22Rv1 (cell line): ENCODE measurements at regions not wholly inside any gene's neighbourhood (a gene's known extent, or its start where the extent isn't known, plus 50 kb on each side); places are given as distances from the start of the nearest gene placed in this dataset.

Experiments
- H3K27ac ChIP-seq: fragments of 450-650 bp; 2 replicates; pipeline ENCODE4 v1.5.1; 2017
- ZFX ChIP-seq: fragments of 450-650 bp; IDR thresholded peaks from 2 replicates; pipeline ENCODE4 v1.6.1; 2017; ENCODE audit warnings: antibody characterized with exemption, borderline replicate concordance
- TF ChIP-seq, protein P1 (sequence below): fragments of 450-650 bp; IDR thresholded peaks from 2 replicates; pipeline ENCODE4 v1.5.1; 2017; ENCODE audit warnings: mild to moderate bottlenecking

DNA sequence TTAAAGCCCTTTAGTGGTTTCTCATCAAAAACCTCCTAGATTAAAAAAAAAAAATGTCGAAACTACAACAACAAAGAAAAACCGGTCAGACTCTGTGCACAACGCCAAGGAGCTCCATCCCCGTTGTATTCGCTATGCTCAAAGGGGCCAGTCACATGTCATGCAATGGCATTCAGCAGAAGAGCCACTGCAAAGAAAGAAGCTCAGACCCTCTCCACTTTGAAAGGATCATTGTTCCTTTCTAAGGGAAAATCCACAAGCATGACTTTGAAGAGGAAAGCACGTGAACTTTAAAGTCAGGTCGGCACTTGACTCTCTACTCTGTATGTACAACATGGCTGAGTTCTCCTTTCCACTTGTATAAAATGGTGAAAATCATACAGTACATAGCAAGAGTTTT, 655.6 kb downstream of the ETS1 start:
- H3K27ac ChIP-seq: no peak overlapping the region
- TF ChIP-seq ZFX: no peak
- TF ChIP-seq, protein P1, sequence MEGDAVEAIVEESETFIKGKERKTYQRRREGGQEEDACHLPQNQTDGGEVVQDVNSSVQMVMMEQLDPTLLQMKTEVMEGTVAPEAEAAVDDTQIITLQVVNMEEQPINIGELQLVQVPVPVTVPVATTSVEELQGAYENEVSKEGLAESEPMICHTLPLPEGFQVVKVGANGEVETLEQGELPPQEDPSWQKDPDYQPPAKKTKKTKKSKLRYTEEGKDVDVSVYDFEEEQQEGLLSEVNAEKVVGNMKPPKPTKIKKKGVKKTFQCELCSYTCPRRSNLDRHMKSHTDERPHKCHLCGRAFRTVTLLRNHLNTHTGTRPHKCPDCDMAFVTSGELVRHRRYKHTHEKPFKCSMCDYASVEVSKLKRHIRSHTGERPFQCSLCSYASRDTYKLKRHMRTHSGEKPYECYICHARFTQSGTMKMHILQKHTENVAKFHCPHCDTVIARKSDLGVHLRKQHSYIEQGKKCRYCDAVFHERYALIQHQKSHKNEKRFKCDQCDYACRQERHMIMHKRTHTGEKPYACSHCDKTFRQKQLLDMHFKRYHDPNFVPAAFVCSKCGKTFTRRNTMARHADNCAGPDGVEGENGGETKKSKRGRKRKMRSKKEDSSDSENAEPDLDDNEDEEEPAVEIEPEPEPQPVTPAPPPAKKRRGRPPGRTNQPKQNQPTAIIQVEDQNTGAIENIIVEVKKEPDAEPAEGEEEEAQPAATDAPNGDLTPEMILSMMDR: no peak

DNA sequence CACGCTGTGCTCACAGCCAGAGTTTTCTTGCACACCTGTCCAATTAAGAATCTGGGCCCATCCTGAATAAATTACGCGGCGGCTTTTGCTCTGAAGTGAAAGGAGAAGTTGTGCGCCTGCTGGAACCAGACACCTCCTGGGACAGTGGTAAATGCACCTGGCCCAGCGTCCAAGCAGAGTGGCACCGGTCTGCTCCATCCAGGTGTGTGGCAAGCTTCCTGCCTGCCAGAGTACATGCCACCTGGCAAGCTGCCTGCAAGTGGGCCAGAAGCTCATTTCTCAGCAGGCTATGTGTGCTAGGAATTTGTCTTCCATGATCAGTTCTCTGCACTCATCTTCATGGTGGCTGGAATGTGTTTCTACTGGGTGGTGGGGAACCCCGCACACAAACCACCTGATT, 660.6 kb downstream of the ETS1 start:
- H3K27ac ChIP-seq: no peak overlapping the region
- TF ChIP-seq ZFX: no peak
- TF ChIP-seq, protein P1: no peak

DNA sequence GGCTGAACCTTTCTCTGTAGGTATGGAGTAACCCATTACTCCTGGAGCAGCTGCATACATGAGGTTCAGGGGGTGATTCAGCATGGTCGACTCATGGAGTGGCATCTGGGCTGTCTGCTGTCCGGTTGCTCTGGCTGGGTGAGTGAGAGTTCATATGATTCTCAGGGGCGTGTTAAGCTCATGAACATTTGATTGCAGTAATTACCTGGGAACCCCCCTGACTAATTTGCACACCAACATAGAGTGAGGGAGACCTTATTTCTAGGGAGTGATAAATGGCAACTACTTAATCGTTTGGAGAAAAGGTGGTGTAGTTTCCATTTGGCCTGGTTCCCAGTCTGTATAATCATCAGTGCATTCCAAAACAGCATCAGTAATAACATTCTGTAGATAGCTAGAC, 661.9 kb downstream of the ETS1 start:
- TF ChIP-seq, protein P1: no peak
- no peak for TF ChIP-seq ZFX
- H3K27ac ChIP-seq: no peak overlapping the region

DNA sequence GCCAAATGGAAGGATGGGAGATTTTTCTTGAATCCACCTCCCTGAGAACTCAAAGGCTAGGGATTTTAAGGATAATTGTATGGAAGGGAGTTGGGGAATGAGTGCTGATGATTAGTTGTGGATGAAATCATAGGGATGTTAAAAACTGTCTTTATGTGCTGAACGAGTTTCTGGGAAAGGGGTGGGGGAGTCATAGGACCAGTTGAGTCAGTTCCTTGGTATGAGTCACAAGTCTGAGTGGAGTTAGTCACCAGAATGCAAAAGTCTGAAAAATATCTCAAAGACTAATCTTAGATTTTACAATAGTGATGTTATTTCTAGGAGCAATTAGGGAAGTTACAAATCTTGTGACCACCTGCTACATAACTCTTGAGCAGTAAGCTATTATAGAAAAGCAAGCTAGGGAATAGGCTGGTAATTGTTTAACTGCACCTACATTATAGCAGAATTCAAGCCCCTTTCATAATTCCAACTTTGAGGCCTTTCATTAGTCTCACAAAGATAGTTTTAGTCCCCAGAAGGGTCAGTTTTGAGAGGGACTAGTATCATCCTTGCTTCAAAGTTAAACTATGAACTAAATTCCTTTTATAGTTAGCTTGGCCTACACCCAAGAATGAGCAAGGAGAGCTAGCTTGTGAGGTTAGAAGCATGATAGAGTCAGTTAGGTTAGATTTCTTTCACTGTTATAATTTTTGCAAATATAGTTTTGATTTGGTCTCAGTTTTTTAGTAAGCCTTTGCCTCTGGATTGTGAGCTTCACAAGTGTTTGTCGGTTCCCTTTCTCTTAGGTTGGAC, 668.0 kb downstream of the ETS1 start:
- no peak overlapping the region for H3K27ac ChIP-seq
- no peak for TF ChIP-seq ZFX
- TF ChIP-seq, protein P1: no peak

DNA sequence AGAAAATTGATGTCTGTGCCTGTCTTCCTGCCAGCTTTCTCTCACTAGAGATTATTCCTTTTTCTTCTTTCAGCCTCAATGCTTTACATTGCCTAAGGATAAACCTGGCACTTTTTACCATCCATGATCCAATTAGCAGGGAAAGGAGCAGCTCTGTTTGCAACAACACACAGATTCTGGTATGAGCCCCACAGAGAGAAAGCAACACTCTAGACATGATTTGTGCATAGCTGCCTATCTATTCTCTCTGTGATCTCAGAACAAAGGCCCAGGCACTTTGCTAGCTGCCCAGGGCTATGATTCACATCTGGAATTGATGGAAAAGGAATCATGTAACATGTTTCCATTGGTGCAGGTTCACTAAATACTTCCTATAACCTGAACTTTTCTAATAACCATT, 685.0 kb downstream of the ETS1 start:
- TF ChIP-seq ZFX: no peak
- TF ChIP-seq, protein P1: no peak
- H3K27ac ChIP-seq: no peak overlapping the region

DNA sequence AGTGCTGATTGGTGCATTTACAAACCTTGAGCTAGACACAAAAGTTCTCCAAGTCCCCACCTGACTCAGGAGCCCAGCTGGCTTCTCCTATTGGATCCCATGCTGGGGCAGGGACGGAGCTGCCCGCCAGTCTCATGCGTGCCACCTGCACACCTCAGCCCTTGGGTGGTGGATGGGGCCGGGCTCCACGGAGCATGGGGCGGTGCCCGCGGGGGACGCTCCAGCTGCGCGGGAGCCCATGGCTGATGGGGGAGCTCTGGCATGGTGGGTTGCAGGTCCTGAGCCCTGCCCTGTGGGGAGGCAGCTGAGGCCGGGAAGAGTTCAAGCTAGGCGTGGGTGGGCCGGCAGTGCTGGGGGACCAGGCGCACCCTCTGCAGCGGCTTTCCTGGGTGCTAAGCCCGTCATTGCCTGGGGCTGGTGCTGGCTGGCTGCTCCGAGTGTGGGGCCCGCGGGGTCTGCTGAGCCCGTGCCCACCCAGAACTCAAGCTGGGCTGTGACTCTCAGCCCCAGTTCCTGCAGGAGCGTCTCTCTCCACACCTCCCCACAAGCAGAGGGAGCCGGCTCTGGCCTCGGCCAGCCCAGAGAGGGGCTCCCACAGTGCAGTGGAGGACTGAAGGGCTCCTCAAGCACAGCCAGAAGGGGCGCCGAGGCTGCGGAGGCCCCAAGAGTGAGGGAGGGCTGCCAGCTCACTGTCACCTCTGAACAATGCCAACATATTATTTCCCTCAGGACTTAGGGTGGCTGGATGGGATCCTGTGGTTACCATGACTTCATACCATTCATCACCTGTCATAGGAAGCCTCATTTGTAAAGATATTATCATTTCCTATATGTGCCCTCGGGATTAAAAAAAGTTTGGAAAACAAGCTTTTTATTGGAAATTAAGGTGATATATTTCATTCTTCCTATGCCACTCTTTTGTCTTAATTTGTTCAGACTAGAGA, 688.7 kb downstream of the ETS1 start:
- H3K27ac ChIP-seq: no peak overlapping the region
- TF ChIP-seq, protein P1: no peak
- TF ChIP-seq ZFX: no peak
